GM12892 (cell line): ENCODE measurements at regions not wholly inside any gene's neighbourhood (a gene's known extent, or its start where the extent isn't known, plus 50 kb on each side); places are given as distances from the start of the nearest gene placed in this dataset.

Experiments
- POLR2AphosphoS5 ChIP-seq: IDR thresholded peaks from 2 replicates; pipeline ENCODE4 v1.6.1; 2011; ENCODE audit warnings: low read depth, low read length, control low read depth
- TAF1 ChIP-seq: IDR thresholded peaks from 2 replicates; pipeline ENCODE4 v1.6.1; 2011; ENCODE audit warnings: low read depth, mild to moderate bottlenecking, control low read depth, low read length, borderline replicate concordance

GRCh38 chr1:194586302-194586701 lies 1399.9 kb upstream of the B3GALT2 start:
- TF ChIP-seq POLR2AphosphoS5 (no peak), TAF1 (no peak)
